ENCODE measurements at regions not wholly inside any gene's neighbourhood (a gene's known extent, or its start where the extent isn't known, plus 50 kb on each side); places are given as distances from the start of the nearest gene placed in this dataset.
"Not testable (repeated sequence)": the region's sequence is repeated elsewhere in the genome, so short reads cannot be mapped to it uniquely, and the experiment has no call there.

- dilution Hi-C loops (cut with MboI; ENCODE audit: extremely low pct_ligation_motif_present, low sequenced_read_pairs); H3K4me2 ChIP-seq (ENCODE audit: control insufficient read depth, extremely low read depth, insufficient read depth, low read depth, low read length); H3K27ac ChIP-seq (ENCODE audit: control insufficient read depth, insufficient read depth, low read length); H3K4me3 ChIP-seq (ENCODE audit: control insufficient read depth in 2 of 3, extremely low read depth in 1 of 3, insufficient read depth in 2 of 3, low read depth in 1 of 3, low read length in 3 of 3); H3K4me1 ChIP-seq (ENCODE audit: control insufficient read depth, extremely low read depth, insufficient read depth, low read length); H3K9me3 ChIP-seq (ENCODE audit: control insufficient read depth, low read depth, low read length); H3K36me3 ChIP-seq (ENCODE audit: control insufficient read depth in 2 of 2, extremely low read depth in 1 of 2, insufficient read depth in 2 of 2, low read length in 2 of 2); H3K27me3 ChIP-seq (ENCODE audit: control insufficient read depth, extremely low read depth, insufficient read depth, low read length); H2AFZ ChIP-seq (ENCODE audit: control insufficient read depth, low read length); H4K20me1 ChIP-seq (ENCODE audit: control insufficient read depth, extremely low read depth, insufficient read depth, low read length); H3K9me1 ChIP-seq (ENCODE audit: control insufficient read depth, extremely low read depth, insufficient read depth, low read length); H3K9ac ChIP-seq (ENCODE audit: control insufficient read depth, extremely low read depth, insufficient read depth, low read length); FAIRE-seq; H3K79me2 ChIP-seq (ENCODE audit: control insufficient read depth, insufficient read depth, low read length); DNase-seq (ENCODE audit: low read depth, low spot score): not testable (repeated sequence)
Measured at GRCh38 chr9:43119565-43119964, 936.1 kb downstream of the SPATA31A6 start.

- H3K4me1 ChIP-seq (ENCODE audit: control insufficient read depth, extremely low read depth, insufficient read depth, low read length); H3K79me2 ChIP-seq (ENCODE audit: control insufficient read depth, insufficient read depth, low read length); H2AFZ ChIP-seq (ENCODE audit: control insufficient read depth, low read length); H3K9me1 ChIP-seq (ENCODE audit: control insufficient read depth, extremely low read depth, insufficient read depth, low read length); H3K9ac ChIP-seq (ENCODE audit: control insufficient read depth, extremely low read depth, insufficient read depth, low read length); H4K20me1 ChIP-seq (ENCODE audit: control insufficient read depth, extremely low read depth, insufficient read depth, low read length); FAIRE-seq; dilution Hi-C loops (cut with MboI; ENCODE audit: extremely low pct_ligation_motif_present, low sequenced_read_pairs); H3K4me2 ChIP-seq (ENCODE audit: control insufficient read depth, extremely low read depth, insufficient read depth, low read depth, low read length); H3K27ac ChIP-seq (ENCODE audit: control insufficient read depth, insufficient read depth, low read length); H3K9me3 ChIP-seq (ENCODE audit: control insufficient read depth, low read depth, low read length); H3K36me3 ChIP-seq (ENCODE audit: control insufficient read depth in 2 of 2, extremely low read depth in 1 of 2, insufficient read depth in 2 of 2, low read length in 2 of 2); H3K27me3 ChIP-seq (ENCODE audit: control insufficient read depth, extremely low read depth, insufficient read depth, low read length); DNase-seq (ENCODE audit: low read depth, low spot score); H3K4me3 ChIP-seq (ENCODE audit: control insufficient read depth in 2 of 3, extremely low read depth in 1 of 3, insufficient read depth in 2 of 3, low read depth in 1 of 3, low read length in 3 of 3): not testable (repeated sequence)
Measured at GRCh38 chr9:43119978-43120377, 936.5 kb downstream of the SPATA31A6 start.

GRCh38 chr9:43125894-43126293, 942.4 kb downstream of the SPATA31A6 start:
- H3K9ac ChIP-seq (ENCODE audit: control insufficient read depth, extremely low read depth, insufficient read depth, low read length); H3K27me3 ChIP-seq (ENCODE audit: control insufficient read depth, extremely low read depth, insufficient read depth, low read length); H3K4me2 ChIP-seq (ENCODE audit: control insufficient read depth, extremely low read depth, insufficient read depth, low read depth, low read length); H3K36me3 ChIP-seq (ENCODE audit: control insufficient read depth in 2 of 2, extremely low read depth in 1 of 2, insufficient read depth in 2 of 2, low read length in 2 of 2); H3K4me3 ChIP-seq (ENCODE audit: control insufficient read depth in 2 of 3, extremely low read depth in 1 of 3, insufficient read depth in 2 of 3, low read depth in 1 of 3, low read length in 3 of 3); dilution Hi-C loops (cut with MboI; ENCODE audit: extremely low pct_ligation_motif_present, low sequenced_read_pairs); H3K27ac ChIP-seq (ENCODE audit: control insufficient read depth, insufficient read depth, low read length); H3K9me3 ChIP-seq (ENCODE audit: control insufficient read depth, low read depth, low read length); H3K9me1 ChIP-seq (ENCODE audit: control insufficient read depth, extremely low read depth, insufficient read depth, low read length); H2AFZ ChIP-seq (ENCODE audit: control insufficient read depth, low read length); FAIRE-seq; H4K20me1 ChIP-seq (ENCODE audit: control insufficient read depth, extremely low read depth, insufficient read depth, low read length); H3K79me2 ChIP-seq (ENCODE audit: control insufficient read depth, insufficient read depth, low read length); H3K4me1 ChIP-seq (ENCODE audit: control insufficient read depth, extremely low read depth, insufficient read depth, low read length); DNase-seq (ENCODE audit: low read depth, low spot score): not testable (repeated sequence)

GRCh38 chr9:43127026-43127775, 943.7 kb downstream of the SPATA31A6 start:
- H3K27me3 ChIP-seq (ENCODE audit: control insufficient read depth, extremely low read depth, insufficient read depth, low read length); H3K9ac ChIP-seq (ENCODE audit: control insufficient read depth, extremely low read depth, insufficient read depth, low read length); dilution Hi-C loops (cut with MboI; ENCODE audit: extremely low pct_ligation_motif_present, low sequenced_read_pairs); H3K27ac ChIP-seq (ENCODE audit: control insufficient read depth, insufficient read depth, low read length); FAIRE-seq; H3K4me3 ChIP-seq (ENCODE audit: control insufficient read depth in 2 of 3, extremely low read depth in 1 of 3, insufficient read depth in 2 of 3, low read depth in 1 of 3, low read length in 3 of 3); H2AFZ ChIP-seq (ENCODE audit: control insufficient read depth, low read length); H3K9me3 ChIP-seq (ENCODE audit: control insufficient read depth, low read depth, low read length); H3K4me1 ChIP-seq (ENCODE audit: control insufficient read depth, extremely low read depth, insufficient read depth, low read length); H3K79me2 ChIP-seq (ENCODE audit: control insufficient read depth, insufficient read depth, low read length); H4K20me1 ChIP-seq (ENCODE audit: control insufficient read depth, extremely low read depth, insufficient read depth, low read length); H3K36me3 ChIP-seq (ENCODE audit: control insufficient read depth in 2 of 2, extremely low read depth in 1 of 2, insufficient read depth in 2 of 2, low read length in 2 of 2); H3K4me2 ChIP-seq (ENCODE audit: control insufficient read depth, extremely low read depth, insufficient read depth, low read depth, low read length); DNase-seq (ENCODE audit: low read depth, low spot score); H3K9me1 ChIP-seq (ENCODE audit: control insufficient read depth, extremely low read depth, insufficient read depth, low read length): not testable (repeated sequence)
